Stomach (tissue), 4 donors: ENCODE measurements at regions not wholly inside any gene's neighbourhood (a gene's known extent, or its start where the extent isn't known, plus 50 kb on each side); places are given as distances from the start of the nearest gene placed in this dataset.

Experiments used
- CTCF ChIP-seq, 7 experiments: fragments of 450-650 bp in 4 of 7; fragments of 200-600 bp in 3 of 7; sonication (generic) in 3 of 7; IDR thresholded peaks; one replicate each; pipeline ENCODE4 v1.5.1; 2016 to 2019; ENCODE audit warnings: antibody characterized with exemption in 7 of 7, control low read depth in 2 of 7, mild to moderate bottlenecking in 1 of 7
- POLR2A ChIP-seq, 4 donors: fragments of 450-650 bp; IDR thresholded peaks; one replicate each; pipeline ENCODE4 v1.6.1; 2016; ENCODE audit warnings: antibody characterized with exemption in 4 of 4, control low read depth in 2 of 4, mild to moderate bottlenecking in 1 of 4, moderate library complexity in 1 of 4
- POLR2AphosphoS5 ChIP-seq, 3 donors: sonication (generic); formaldehyde crosslinking; IDR thresholded peaks; one replicate each; pipeline ENCODE4 v1.6.1; 2016; ENCODE audit warnings: antibody characterized with exemption in 3 of 3

- TF ChIP-seq CTCF (IDR thresholded peaks at IDR 0.05), result no peak
- no peak for TF ChIP-seq POLR2A (IDR thresholded peaks at IDR 0.05)
- no peak for TF ChIP-seq POLR2AphosphoS5 (IDR thresholded peaks at IDR 0.05)
Measured at GRCh38 chr14:87233266-87233665, 759.7 kb downstream of the GALC start.
